HepG2 (cell line): ENCODE measurements at regions not wholly inside any gene's neighbourhood (a gene's known extent, or its start where the extent isn't known, plus 50 kb on each side); places are given as distances from the start of the nearest gene placed in this dataset.

ENCODE experiments used
- FOSL2 ChIP-seq: sonication (generic); formaldehyde crosslinking; IDR thresholded peaks from 2 replicates; pipeline ENCODE4 v1.4.0; 2020; ENCODE audit warnings: missing genetic modification reagents
- HOXA7 ChIP-seq: sonication (generic); formaldehyde crosslinking; IDR thresholded peaks from 2 replicates; pipeline ENCODE4 v1.8.1; 2022; ENCODE audit warnings: mild to moderate bottlenecking, missing genetic modification reagents, moderate library complexity
- SRSF4 ChIP-seq: fragments of 200-400 bp; formaldehyde crosslinking; IDR thresholded peaks from one replicate; pipeline ENCODE4 v1.6.1; 2018; ENCODE audit warnings: mild to moderate bottlenecking, low read depth, low read length, moderate library complexity; ENCODE audit not compliant: poor library complexity, severe bottlenecking
- TFDP2 ChIP-seq: sonication (generic); formaldehyde crosslinking; IDR thresholded peaks from 2 replicates; pipeline ENCODE4 v1.4.0; 2020; ENCODE audit warnings: missing genetic modification reagents
- THAP8 ChIP-seq: sonication (generic); formaldehyde crosslinking; IDR thresholded peaks from 2 replicates; pipeline ENCODE4 v1.5.1; 2020; ENCODE audit warnings: missing genetic modification reagents, mild to moderate bottlenecking, borderline replicate concordance
- XRCC5 ChIP-seq: fragments of 200-400 bp; formaldehyde crosslinking; optimal IDR thresholded peaks from 2 replicates; pipeline ENCODE3; 2017; ENCODE audit warnings: mild to moderate bottlenecking, low read length
- ZNF431 ChIP-seq: sonication (generic); formaldehyde crosslinking; IDR thresholded peaks from 2 replicates; pipeline ENCODE4 v1.9.0; 2022; ENCODE audit warnings: missing genetic modification reagents, low read depth, mild to moderate bottlenecking, borderline replicate concordance
- ZNF510 ChIP-seq: sonication (generic); formaldehyde crosslinking; IDR thresholded peaks from 2 replicates; pipeline ENCODE4 v1.4.0; 2020; ENCODE audit warnings: low read depth, mild to moderate bottlenecking, missing genetic modification reagents
- ZNF572 ChIP-seq: sonication (generic); formaldehyde crosslinking; IDR thresholded peaks from 2 replicates; pipeline ENCODE4 v1.5.1; 2020; ENCODE audit warnings: mild to moderate bottlenecking, missing genetic modification reagents
- TF ChIP-seq, protein P1 (sequence below): IDR thresholded peaks from 2 replicates; pipeline ENCODE4 v1.6.1; 2016; ENCODE audit warnings: missing biosample characterization, missing genetic modification reagents, low read depth
- TF ChIP-seq, protein P2 (sequence below): sonication (generic); formaldehyde crosslinking; IDR thresholded peaks from 2 replicates; pipeline ENCODE4 v1.5.0; 2020; ENCODE audit warnings: mild to moderate bottlenecking, missing genetic modification reagents, moderate library complexity

GRCh38 chr10:44056206-44056605, 328.7 kb downstream of the CXCL12 start (continued):
- no peak for TF ChIP-seq TFDP2 (CRISPR knock-in tag)
- TF ChIP-seq ZNF510 (CRISPR knock-in tag) = no peak
- TF ChIP-seq HOXA7 (CRISPR knock-in tag) = no peak
- TF ChIP-seq ZNF431 = no peak
- TF ChIP-seq ZNF572 (CRISPR knock-in tag) = no peak
- TF ChIP-seq, protein P1, sequence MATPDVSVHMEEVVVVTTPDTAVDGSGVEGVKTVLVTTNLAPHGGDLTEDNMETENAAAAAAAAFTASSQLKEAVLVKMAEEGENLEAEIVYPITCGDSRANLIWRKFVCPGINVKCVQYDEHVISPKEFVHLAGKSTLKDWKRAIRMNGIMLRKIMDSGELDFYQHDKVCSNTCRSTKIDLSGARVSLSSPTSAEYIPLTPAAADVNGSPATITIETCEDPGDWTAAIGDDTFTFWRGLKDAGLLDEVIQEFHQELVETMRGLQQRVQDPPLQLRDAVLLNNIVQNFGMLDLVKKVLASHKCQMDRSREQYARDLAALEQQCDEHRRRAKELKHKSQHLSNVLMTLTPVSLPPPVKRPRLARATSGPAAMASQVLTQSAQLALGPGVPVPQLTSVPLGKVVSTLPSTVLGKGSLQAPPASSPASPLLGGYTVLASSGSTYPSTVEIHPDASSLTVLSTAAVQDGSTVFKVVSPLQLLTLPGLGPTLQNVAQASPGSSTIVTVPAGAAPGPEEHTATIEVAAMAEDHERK (CRISPR knock-in tag) = no peak
- TF ChIP-seq, protein P2, sequence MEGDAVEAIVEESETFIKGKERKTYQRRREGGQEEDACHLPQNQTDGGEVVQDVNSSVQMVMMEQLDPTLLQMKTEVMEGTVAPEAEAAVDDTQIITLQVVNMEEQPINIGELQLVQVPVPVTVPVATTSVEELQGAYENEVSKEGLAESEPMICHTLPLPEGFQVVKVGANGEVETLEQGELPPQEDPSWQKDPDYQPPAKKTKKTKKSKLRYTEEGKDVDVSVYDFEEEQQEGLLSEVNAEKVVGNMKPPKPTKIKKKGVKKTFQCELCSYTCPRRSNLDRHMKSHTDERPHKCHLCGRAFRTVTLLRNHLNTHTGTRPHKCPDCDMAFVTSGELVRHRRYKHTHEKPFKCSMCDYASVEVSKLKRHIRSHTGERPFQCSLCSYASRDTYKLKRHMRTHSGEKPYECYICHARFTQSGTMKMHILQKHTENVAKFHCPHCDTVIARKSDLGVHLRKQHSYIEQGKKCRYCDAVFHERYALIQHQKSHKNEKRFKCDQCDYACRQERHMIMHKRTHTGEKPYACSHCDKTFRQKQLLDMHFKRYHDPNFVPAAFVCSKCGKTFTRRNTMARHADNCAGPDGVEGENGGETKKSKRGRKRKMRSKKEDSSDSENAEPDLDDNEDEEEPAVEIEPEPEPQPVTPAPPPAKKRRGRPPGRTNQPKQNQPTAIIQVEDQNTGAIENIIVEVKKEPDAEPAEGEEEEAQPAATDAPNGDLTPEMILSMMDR (CRISPR knock-in tag) = no peak
- no peak for TF ChIP-seq THAP8
- TF ChIP-seq XRCC5 = no peak
- TF ChIP-seq FOSL2 (CRISPR knock-in tag) = no peak
- no peak for TF ChIP-seq SRSF4
